ENCODE measurements at regions not wholly inside any gene's neighbourhood (a gene's known extent, or its start where the extent isn't known, plus 50 kb on each side); places are given as distances from the start of the nearest gene placed in this dataset. TPM values are rescaled to one million over a fixed set of nuclear protein-coding genes. Genes with fewer than 3 reads are reported as not detected.

GRCh38 chr5:114311281-114311680 lies 50.6 kb upstream of the KCNN2 start:
- TF ChIP-seq, protein P1, sequence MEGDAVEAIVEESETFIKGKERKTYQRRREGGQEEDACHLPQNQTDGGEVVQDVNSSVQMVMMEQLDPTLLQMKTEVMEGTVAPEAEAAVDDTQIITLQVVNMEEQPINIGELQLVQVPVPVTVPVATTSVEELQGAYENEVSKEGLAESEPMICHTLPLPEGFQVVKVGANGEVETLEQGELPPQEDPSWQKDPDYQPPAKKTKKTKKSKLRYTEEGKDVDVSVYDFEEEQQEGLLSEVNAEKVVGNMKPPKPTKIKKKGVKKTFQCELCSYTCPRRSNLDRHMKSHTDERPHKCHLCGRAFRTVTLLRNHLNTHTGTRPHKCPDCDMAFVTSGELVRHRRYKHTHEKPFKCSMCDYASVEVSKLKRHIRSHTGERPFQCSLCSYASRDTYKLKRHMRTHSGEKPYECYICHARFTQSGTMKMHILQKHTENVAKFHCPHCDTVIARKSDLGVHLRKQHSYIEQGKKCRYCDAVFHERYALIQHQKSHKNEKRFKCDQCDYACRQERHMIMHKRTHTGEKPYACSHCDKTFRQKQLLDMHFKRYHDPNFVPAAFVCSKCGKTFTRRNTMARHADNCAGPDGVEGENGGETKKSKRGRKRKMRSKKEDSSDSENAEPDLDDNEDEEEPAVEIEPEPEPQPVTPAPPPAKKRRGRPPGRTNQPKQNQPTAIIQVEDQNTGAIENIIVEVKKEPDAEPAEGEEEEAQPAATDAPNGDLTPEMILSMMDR (IDR thresholded peaks at IDR 0.05; ENCODE audit: insufficient read depth, low read depth, low read length) = no peak
- Histone ChIP-seq H3K27me3 (ENCODE audit: control insufficient read depth, insufficient read depth, low read length) (no peaks in the 10 kb centered on the region), H3K36me3 (ENCODE audit: control insufficient read depth, insufficient read depth, low read length) (no peaks in the 10 kb centered on the region), H3K4me3 (ENCODE audit: low read depth, low read length) (no peak overlapping the region)
- POLR2A ChIA-PET = no interaction called here
- CTCF ChIA-PET = interaction anchor here (1.6 to 2.1 kb wide), 2 partner anchors 47 to 138 kb away, joined by 6 to 9 read pairs; no protein-coding TSS in a partner anchor
- DNase-seq (ENCODE audit: low read depth) = no peak

- no peaks in the 10 kb centered on the region for H3K27me3 ChIP-seq (ENCODE audit: control insufficient read depth, insufficient read depth, low read length)
- TF ChIP-seq, protein P1 (IDR thresholded peaks at IDR 0.05; ENCODE audit: insufficient read depth, low read depth, low read length) = no peak
- H3K36me3 ChIP-seq (ENCODE audit: control insufficient read depth, insufficient read depth, low read length) = no peaks in the 10 kb centered on the region
- POLR2A ChIA-PET = no interaction called here
- DNase-seq (ENCODE audit: low read depth) = no peak
- no peak overlapping the region for H3K4me3 ChIP-seq (ENCODE audit: low read depth, low read length)
- CTCF ChIA-PET = interaction anchor here (1.6 to 2.1 kb wide), 3 partner anchors 18 to 138 kb away, joined by 4 to 9 read pairs (median 6); no protein-coding TSS in a partner anchor
Observed at GRCh38 chr5:114311968-114312367, 49.9 kb upstream of the KCNN2 start.

Small RNA genes in the stretch of these regions (small RNA-seq; reads per million reads assigned to genes)
- gene RN7SKP89 (ENCODE audit: insufficient read length, low read depth, low replicate concordance) = not detected

Measured in BJ (cell line).